Activated T-cell treated with anti-CD3 and anti-CD28 coated beads for 1 hour (primary cell): ENCODE measurements at regions not wholly inside any gene's neighbourhood (a gene's known extent, or its start where the extent isn't known, plus 50 kb on each side); places are given as distances from the start of the nearest gene placed in this dataset.

Source experiments
- DNase-seq: peaks from one replicate; pipeline ENCODE4 v3.0.0-alpha.2; 2020; ENCODE audit warnings: low read depth

GRCh38 chr13:22061371-22061805 is 390.5 kb downstream of the FGF9 start:
- peak; percentile 27 for DNase-seq

GRCh38 chr13:22061806-22062391 is 391.0 kb downstream of the FGF9 start:
- no peak for DNase-seq

- no peak for DNase-seq
Observed at GRCh38 chr13:22062478-22063205, 391.8 kb downstream of the FGF9 start.

- no peak for DNase-seq
Observed at GRCh38 chr13:22063416-22064124, 392.7 kb downstream of the FGF9 start.

GRCh38 chr13:22064854-22065620 is 394.2 kb downstream of the FGF9 start:
- no peak for DNase-seq

GRCh38 chr13:22073718-22074117 is 402.8 kb downstream of the FGF9 start:
- no peak for DNase-seq

GRCh38 chr13:22074403-22074802 is 403.5 kb downstream of the FGF9 start:
- no peak for DNase-seq

GRCh38 chr13:22076658-22077057 is 405.8 kb downstream of the FGF9 start:
- no peak for DNase-seq

GRCh38 chr13:22077205-22077683 is 406.4 kb downstream of the FGF9 start:
- DNase-seq, result no peak

GRCh38 chr13:22077764-22078163 is 406.9 kb downstream of the FGF9 start:
- DNase-seq, result no peak

- no peak for DNase-seq
Observed at GRCh38 chr13:22079961-22080360, 409.1 kb downstream of the FGF9 start.

GRCh38 chr13:22080832-22081231 is 410.0 kb downstream of the FGF9 start:
- DNase-seq, result no peak

- no peak for DNase-seq
Observed at GRCh38 chr13:22081430-22081829, 410.6 kb downstream of the FGF9 start.

- no peak for DNase-seq
Observed at GRCh38 chr13:22082030-22082429, 411.2 kb downstream of the FGF9 start.

- DNase-seq, result no peak
Observed at GRCh38 chr13:22082437-22083100, 411.7 kb downstream of the FGF9 start.

GRCh38 chr13:22085001-22085400 is 414.1 kb downstream of the FGF9 start:
- no peak for DNase-seq

- DNase-seq, result no peak
Observed at GRCh38 chr13:22086597-22087330, 415.9 kb downstream of the FGF9 start.

- DNase-seq, result no peak
Observed at GRCh38 chr13:22090106-22090505, 419.2 kb downstream of the FGF9 start.

- no peak for DNase-seq
Observed at GRCh38 chr13:22091222-22091970, 420.5 kb downstream of the FGF9 start.

GRCh38 chr13:22091971-22092300 is 421.1 kb downstream of the FGF9 start:
- no peak for DNase-seq
